GM21619 (cell line): ENCODE measurements at regions not wholly inside any gene's neighbourhood (a gene's known extent, or its start where the extent isn't known, plus 50 kb on each side); places are given as distances from the start of the nearest gene placed in this dataset.

Source experiments
- ATAC-seq: cut with Tn5 transposase; IDR thresholded peaks from one replicate; pipeline ENCODE4 v1.9.1; 2021; ENCODE audit not compliant: unreplicated experiment

DNA sequence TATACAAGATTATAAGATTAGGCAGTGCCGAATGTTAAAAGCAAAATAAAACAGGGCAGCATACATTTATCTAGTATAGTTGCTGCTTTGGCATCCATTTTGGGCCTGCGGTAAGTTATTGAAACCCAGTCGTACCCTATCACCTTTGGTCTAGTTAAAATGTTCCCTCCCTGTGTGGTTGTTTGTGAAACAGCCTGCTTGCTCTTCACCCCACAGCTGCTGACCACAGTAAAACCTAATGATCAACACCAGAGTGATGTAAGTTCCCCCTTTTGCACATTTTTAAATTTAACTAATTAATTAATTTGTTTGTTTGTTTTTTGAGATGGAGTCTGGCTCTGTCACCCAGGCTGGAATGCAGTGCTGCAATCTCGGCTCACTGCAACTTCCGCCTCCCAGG is 50.3 kb upstream of the TXNDC5 start:
- ATAC-seq, result peak; percentile 37
